NT2/D1 (cell line): ENCODE measurements at regions not wholly inside any gene's neighbourhood (a gene's known extent, or its start where the extent isn't known, plus 50 kb on each side); places are given as distances from the start of the nearest gene placed in this dataset.
A peak's percentile ranks its signal among the peaks of the same experiment; 100 is the strongest.
"Not testable (repeated sequence)": the region's sequence is repeated elsewhere in the genome, so short reads cannot be mapped to it uniquely, and the experiment has no call there.

Experiments
- DNase-seq: peaks from one replicate; pipeline ENCODE4 v3.0.0-alpha.2; 2011; ENCODE audit warnings: low read depth, low spot score
- H3K27me3 ChIP-seq: 2 replicates; pipeline ENCODE4 v1.6.0; 2011; ENCODE audit warnings: mild to moderate bottlenecking; ENCODE audit not compliant: insufficient read length, insufficient read depth
- H3K36me3 ChIP-seq: 2 replicates; pipeline ENCODE4 v1.6.1; 2011; ENCODE audit warnings: mild to moderate bottlenecking, low read length, mixed read lengths; ENCODE audit not compliant: insufficient read depth, insufficient read length
- H3K4me1 ChIP-seq: 2 replicates; pipeline ENCODE4 v1.5.1; 2011; ENCODE audit not compliant: insufficient read depth, insufficient read length
- H3K4me3 ChIP-seq: 2 replicates; pipeline ENCODE4 v1.5.1; 2011; ENCODE audit warnings: low read depth; ENCODE audit not compliant: insufficient read length
- H3K9ac ChIP-seq: 2 replicates; pipeline ENCODE4 v1.6.0; 2011; ENCODE audit warnings: low read depth; ENCODE audit not compliant: insufficient read length
- H3K9me3 ChIP-seq: 2 replicates; pipeline ENCODE4 v1.5.1; 2011; ENCODE audit warnings: mild to moderate bottlenecking, low read length; ENCODE audit not compliant: insufficient read depth
- SUZ12 ChIP-seq: IDR thresholded peaks from 2 replicates; pipeline ENCODE4 v1.6.1; 2011; ENCODE audit not compliant: insufficient read length, insufficient read depth; ENCODE audit errors: extremely low read depth
- YY1 ChIP-seq: IDR thresholded peaks from 2 replicates; pipeline ENCODE4 v1.6.1; 2011; ENCODE audit not compliant: insufficient read length, insufficient read depth
- ZNF274 ChIP-seq: IDR thresholded peaks from 2 replicates; pipeline ENCODE4 v1.6.1; 2011; ENCODE audit warnings: mild to moderate bottlenecking, low read depth, low read length

- H3K36me3 ChIP-seq, H3K4me3 ChIP-seq, H3K4me1 ChIP-seq, H3K27me3 ChIP-seq, H3K9ac ChIP-seq, H3K9me3 ChIP-seq, DNase-seq: not testable (repeated sequence)
These were observed 111.4 kb upstream of the METTL9 start for GRCh38 chr16:21487956-21488355.

- not testable (repeated sequence) for H3K36me3 ChIP-seq, DNase-seq, H3K9ac ChIP-seq, H3K27me3 ChIP-seq, H3K4me1 ChIP-seq, H3K4me3 ChIP-seq, H3K9me3 ChIP-seq
These were observed 100.3 kb upstream of the METTL9 start for GRCh38 chr16:21499046-21499445.

DNA sequence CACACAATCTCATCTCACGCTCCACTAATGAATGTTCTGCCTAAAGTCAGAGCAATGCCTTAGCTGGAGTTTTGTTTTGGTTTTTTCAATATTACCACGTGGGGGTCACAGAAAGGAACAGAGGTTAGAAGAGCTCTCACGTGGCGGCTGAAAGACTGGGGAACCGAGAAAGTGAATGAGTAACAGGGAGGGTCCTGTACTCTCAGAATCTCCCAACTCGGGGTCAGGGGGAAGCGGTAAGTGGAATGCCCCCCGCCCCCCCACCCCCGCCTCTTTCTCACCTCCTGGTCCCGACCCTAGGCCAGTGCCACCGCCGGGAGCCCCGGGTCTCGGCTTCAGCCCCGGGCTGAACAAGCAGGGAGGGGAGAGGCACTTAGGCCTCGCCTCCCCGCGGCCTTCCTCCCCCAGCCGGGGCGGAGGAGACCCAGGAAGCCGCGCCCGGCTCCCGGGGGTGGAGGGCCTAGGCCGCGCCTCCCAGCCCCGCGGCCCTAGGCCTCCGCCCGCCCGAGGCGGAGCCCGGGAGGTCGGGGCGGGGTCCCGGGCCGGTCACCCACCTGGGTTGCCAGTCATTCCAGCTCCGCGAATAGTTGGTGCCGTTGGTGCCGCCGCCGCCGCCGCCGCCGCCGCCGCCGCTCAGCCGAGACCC is 98.0 kb upstream of the METTL9 start:
- not testable (repeated sequence) for DNase-seq, H3K27me3 ChIP-seq, H3K9me3 ChIP-seq, H3K4me1 ChIP-seq
- H3K36me3 ChIP-seq = peaks cover 11% of the 10 kb centered on the region
- peak overlapping the region; percentile 93 for H3K9ac ChIP-seq
- peak overlapping the region; percentile 88 for H3K4me3 ChIP-seq

- Histone ChIP-seq H3K27me3 (no peaks in the 10 kb centered on the region), H3K9me3 (no peaks in the 10 kb centered on the region), H3K4me3 (peak overlapping the region; percentile 88), H3K4me1 (peaks cover 2% of the 10 kb centered on the region), H3K36me3 (peaks cover 17% of the 10 kb centered on the region), H3K9ac (peak overlapping the region; percentile 93)
- no peak for TF ChIP-seq YY1
- no peak for TF ChIP-seq SUZ12
- no peak for TF ChIP-seq ZNF274
- peak; percentile 92 for DNase-seq
These were observed 97.3 kb upstream of the METTL9 start for GRCh38 chr16:21501869-21502667.

- H3K4me1 ChIP-seq, DNase-seq, H3K9me3 ChIP-seq, H3K9ac ChIP-seq, H3K27me3 ChIP-seq, H3K4me3 ChIP-seq: not testable (repeated sequence)
- peaks cover 32% of the 10 kb centered on the region for H3K36me3 ChIP-seq
These were observed 95.8 kb upstream of the METTL9 start for GRCh38 chr16:21503574-21503920.

GRCh38 chr16:21503941-21504832 is 95.2 kb upstream of the METTL9 start:
- H3K4me1 ChIP-seq, DNase-seq, H3K4me3 ChIP-seq, H3K9me3 ChIP-seq, H3K27me3 ChIP-seq, H3K9ac ChIP-seq: not testable (repeated sequence)
- peaks cover 38% of the 10 kb centered on the region for H3K36me3 ChIP-seq

GRCh38 chr16:21505751-21506520 is 93.4 kb upstream of the METTL9 start:
- H3K4me3 ChIP-seq, H3K9ac ChIP-seq: not testable (repeated sequence)

GRCh38 chr16:21506857-21507456 is 92.4 kb upstream of the METTL9 start:
- H3K27me3 ChIP-seq, DNase-seq, H3K4me3 ChIP-seq, H3K9me3 ChIP-seq: not testable (repeated sequence)
- H3K36me3 ChIP-seq = peaks cover 58% of the 10 kb centered on the region
- H3K9ac ChIP-seq = peak overlapping the region; percentile 32
- H3K4me1 ChIP-seq = peaks cover 23% of the 10 kb centered on the region

More at GRCh38 chr16:21505751-21506520, 93.4 kb upstream of the METTL9 start:
- H3K36me3 ChIP-seq = peaks cover 53% of the 10 kb centered on the region
- not testable (repeated sequence) for DNase-seq, H3K9me3 ChIP-seq, H3K27me3 ChIP-seq
- peaks cover 18% of the 10 kb centered on the region for H3K4me1 ChIP-seq

DNA sequence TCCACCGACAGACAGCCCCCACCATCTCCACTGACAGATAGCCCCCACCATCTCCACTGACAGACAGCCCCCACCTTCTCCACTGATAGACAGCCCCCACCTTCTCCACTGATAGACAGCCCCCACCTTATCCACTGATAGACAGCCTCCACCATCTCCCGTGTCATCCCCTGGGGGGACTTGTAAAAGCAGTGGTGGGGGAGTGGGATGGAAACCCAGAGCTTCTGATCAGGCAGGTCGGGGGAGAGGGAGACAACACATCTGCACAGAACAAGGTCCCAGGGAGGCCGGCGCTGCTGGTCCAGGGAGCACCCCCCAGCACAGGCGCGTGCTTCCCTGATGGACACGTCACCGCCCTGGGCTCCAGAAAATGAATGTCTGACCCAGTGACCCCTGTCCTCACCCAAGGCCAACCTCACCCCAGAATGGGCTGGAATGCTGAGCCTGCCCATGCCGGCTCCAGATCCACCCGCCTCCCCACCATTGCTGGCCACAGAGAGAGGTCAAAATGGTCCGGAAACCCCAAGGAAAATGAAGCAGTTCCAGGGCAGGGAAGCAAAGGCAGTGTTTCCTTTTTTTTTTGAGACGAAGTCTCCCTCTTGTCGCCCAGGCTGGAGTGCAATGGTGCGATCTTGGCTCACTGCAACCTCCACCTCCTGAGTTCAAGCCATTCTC is 91.6 kb upstream of the METTL9 start:
- Histone ChIP-seq H3K36me3 (peaks cover 66% of the 10 kb centered on the region), H3K4me1 (peaks cover 29% of the 10 kb centered on the region)
- H3K4me3 ChIP-seq, DNase-seq, H3K27me3 ChIP-seq, H3K9ac ChIP-seq, H3K9me3 ChIP-seq: not testable (repeated sequence)
